ENCODE measurements at regions not wholly inside any gene's neighbourhood (a gene's known extent, or its start where the extent isn't known, plus 50 kb on each side); places are given as distances from the start of the nearest gene placed in this dataset.

- CTCF ChIA-PET, result no interaction called here
- intact Hi-C loops (cut with micrococcal nuclease; ENCODE audit: unreplicated experiment), result no loop called here
- TF ChIP-seq, protein P1, sequence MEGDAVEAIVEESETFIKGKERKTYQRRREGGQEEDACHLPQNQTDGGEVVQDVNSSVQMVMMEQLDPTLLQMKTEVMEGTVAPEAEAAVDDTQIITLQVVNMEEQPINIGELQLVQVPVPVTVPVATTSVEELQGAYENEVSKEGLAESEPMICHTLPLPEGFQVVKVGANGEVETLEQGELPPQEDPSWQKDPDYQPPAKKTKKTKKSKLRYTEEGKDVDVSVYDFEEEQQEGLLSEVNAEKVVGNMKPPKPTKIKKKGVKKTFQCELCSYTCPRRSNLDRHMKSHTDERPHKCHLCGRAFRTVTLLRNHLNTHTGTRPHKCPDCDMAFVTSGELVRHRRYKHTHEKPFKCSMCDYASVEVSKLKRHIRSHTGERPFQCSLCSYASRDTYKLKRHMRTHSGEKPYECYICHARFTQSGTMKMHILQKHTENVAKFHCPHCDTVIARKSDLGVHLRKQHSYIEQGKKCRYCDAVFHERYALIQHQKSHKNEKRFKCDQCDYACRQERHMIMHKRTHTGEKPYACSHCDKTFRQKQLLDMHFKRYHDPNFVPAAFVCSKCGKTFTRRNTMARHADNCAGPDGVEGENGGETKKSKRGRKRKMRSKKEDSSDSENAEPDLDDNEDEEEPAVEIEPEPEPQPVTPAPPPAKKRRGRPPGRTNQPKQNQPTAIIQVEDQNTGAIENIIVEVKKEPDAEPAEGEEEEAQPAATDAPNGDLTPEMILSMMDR (conservative IDR thresholded peaks at IDR 0.05; ENCODE audit: low read depth, low read length), result no peak
- TF ChIP-seq EZH2 (IDR thresholded peaks at IDR 0.05; ENCODE audit: borderline replicate concordance, low read depth, low read length, poor library complexity, severe bottlenecking), result no peak
- no TSS peak for BruUV-seq (replicated peaks)
- H3K27ac ChIP-seq (ENCODE audit: low read depth, low read length, poor library complexity, severe bottlenecking), result no peak overlapping the region
- H3K4me1 ChIP-seq (ENCODE audit: insufficient read depth, low read length, poor library complexity, severe bottlenecking), result no peaks in the 10 kb centered on the region
- POLR2A ChIA-PET (ENCODE audit: low non-redundant PET), result no interaction called here
- no peaks in the 10 kb centered on the region for H3K27me3 ChIP-seq (replicated peaks; ENCODE audit: insufficient read depth, low read depth, low read length, poor library complexity)
- no peak for DNase-seq (ENCODE audit: low spot score)
- no peaks in the 10 kb centered on the region for H3K9me3 ChIP-seq (ENCODE audit: low read depth, low read length, poor library complexity, severe bottlenecking)
- H3K4me3 ChIP-seq (ENCODE audit: low read depth, low read length, poor library complexity, severe bottlenecking), result no peak overlapping the region
- no peaks in the 10 kb centered on the region for H3K36me3 ChIP-seq (ENCODE audit: insufficient read depth, low read length, poor library complexity, severe bottlenecking)
Observed at GRCh38 chr7:114789871-114790311, 132.0 kb upstream of the MDFIC start.

- CTCF ChIA-PET, result no interaction called here
- DNase-seq (ENCODE audit: low spot score), result no peak
- intact Hi-C loops (cut with micrococcal nuclease; ENCODE audit: unreplicated experiment), result no loop called here
- POLR2A ChIA-PET (ENCODE audit: low non-redundant PET), result no interaction called here
- no peaks in the 10 kb centered on the region for H3K4me1 ChIP-seq (ENCODE audit: insufficient read depth, low read length, poor library complexity, severe bottlenecking)
- no peak for TF ChIP-seq EZH2 (IDR thresholded peaks at IDR 0.05; ENCODE audit: borderline replicate concordance, low read depth, low read length, poor library complexity, severe bottlenecking)
- TF ChIP-seq, protein P1 (conservative IDR thresholded peaks at IDR 0.05; ENCODE audit: low read depth, low read length), result no peak
- BruUV-seq (replicated peaks), result no TSS peak
- no peaks in the 10 kb centered on the region for H3K36me3 ChIP-seq (ENCODE audit: insufficient read depth, low read length, poor library complexity, severe bottlenecking)
- no peaks in the 10 kb centered on the region for H3K9me3 ChIP-seq (ENCODE audit: low read depth, low read length, poor library complexity, severe bottlenecking)
- H3K27me3 ChIP-seq (replicated peaks; ENCODE audit: insufficient read depth, low read depth, low read length, poor library complexity), result no peaks in the 10 kb centered on the region
- no peak overlapping the region for H3K27ac ChIP-seq (ENCODE audit: low read depth, low read length, poor library complexity, severe bottlenecking)
- no peak overlapping the region for H3K4me3 ChIP-seq (ENCODE audit: low read depth, low read length, poor library complexity, severe bottlenecking)
Observed at GRCh38 chr7:114790521-114790920, 131.4 kb upstream of the MDFIC start.

- ChIA-PET CTCF (no interaction called here), POLR2A (ENCODE audit: low non-redundant PET) (no interaction called here)
- DNase-seq (ENCODE audit: low spot score), result no peak
- no peaks in the 10 kb centered on the region for H3K9me3 ChIP-seq (ENCODE audit: low read depth, low read length, poor library complexity, severe bottlenecking)
- H3K27ac ChIP-seq (ENCODE audit: low read depth, low read length, poor library complexity, severe bottlenecking), result no peak overlapping the region
- H3K36me3 ChIP-seq (ENCODE audit: insufficient read depth, low read length, poor library complexity, severe bottlenecking), result no peaks in the 10 kb centered on the region
- H3K4me3 ChIP-seq (ENCODE audit: low read depth, low read length, poor library complexity, severe bottlenecking), result no peak overlapping the region
- intact Hi-C loops (cut with micrococcal nuclease; ENCODE audit: unreplicated experiment), result no loop called here
- H3K27me3 ChIP-seq (replicated peaks; ENCODE audit: insufficient read depth, low read depth, low read length, poor library complexity), result no peaks in the 10 kb centered on the region
- TF ChIP-seq, protein P1 (conservative IDR thresholded peaks at IDR 0.05; ENCODE audit: low read depth, low read length), result no peak
- no peak for TF ChIP-seq EZH2 (IDR thresholded peaks at IDR 0.05; ENCODE audit: borderline replicate concordance, low read depth, low read length, poor library complexity, severe bottlenecking)
- BruUV-seq (replicated peaks), result no TSS peak
- no peaks in the 10 kb centered on the region for H3K4me1 ChIP-seq (ENCODE audit: insufficient read depth, low read length, poor library complexity, severe bottlenecking)
Observed at GRCh38 chr7:114791771-114792170, 130.1 kb upstream of the MDFIC start.

All from A673 (cell line).